C4-2B (cell line): ENCODE measurements at regions not wholly inside any gene's neighbourhood (a gene's known extent, or its start where the extent isn't known, plus 50 kb on each side); places are given as distances from the start of the nearest gene placed in this dataset.
"Not testable (repeated sequence)": the region's sequence is repeated elsewhere in the genome, so short reads cannot be mapped to it uniquely, and the experiment has no call there.

Experiments
- H3K27ac ChIP-seq: fragments of 450-650 bp; 2 replicates; pipeline ENCODE4 v1.5.1; 2017
- CTCF ChIP-seq: fragments of 450-650 bp; conservative IDR thresholded peaks from 2 replicates; pipeline ENCODE4 v1.5.1; 2017; ENCODE audit warnings: mild to moderate bottlenecking
- ZFX ChIP-seq: fragments of 450-650 bp; IDR thresholded peaks from 2 replicates; pipeline ENCODE4 v1.6.1; 2017

DNA sequence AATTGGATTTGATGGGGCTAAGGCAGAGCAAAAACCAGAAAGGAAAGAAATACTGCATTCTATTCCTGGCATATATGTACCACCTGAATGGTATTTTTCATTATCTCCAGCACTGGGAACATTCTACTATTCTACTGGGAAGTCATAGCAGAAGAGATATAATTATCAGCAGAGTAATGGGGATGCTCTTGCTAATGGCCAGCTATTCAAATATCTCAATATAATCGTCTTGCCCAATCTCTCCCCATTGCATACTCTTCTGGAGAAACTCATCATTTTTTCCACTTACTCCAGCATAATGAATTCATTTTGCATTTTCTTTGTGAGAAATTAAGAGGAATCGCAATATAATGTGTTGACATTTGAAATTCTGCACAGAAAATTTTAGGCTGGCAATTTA, 1794.7 kb upstream of the PIK3C3 start:
- no peak for TF ChIP-seq ZFX
- TF ChIP-seq CTCF = no peak
- no peak overlapping the region for H3K27ac ChIP-seq

- no peak overlapping the region for H3K27ac ChIP-seq
- TF ChIP-seq CTCF (peak; percentile 81), ZFX (no peak)
These were observed 1795.7 kb upstream of the PIK3C3 start for GRCh38 chr18:40159141-40160017.

DNA sequence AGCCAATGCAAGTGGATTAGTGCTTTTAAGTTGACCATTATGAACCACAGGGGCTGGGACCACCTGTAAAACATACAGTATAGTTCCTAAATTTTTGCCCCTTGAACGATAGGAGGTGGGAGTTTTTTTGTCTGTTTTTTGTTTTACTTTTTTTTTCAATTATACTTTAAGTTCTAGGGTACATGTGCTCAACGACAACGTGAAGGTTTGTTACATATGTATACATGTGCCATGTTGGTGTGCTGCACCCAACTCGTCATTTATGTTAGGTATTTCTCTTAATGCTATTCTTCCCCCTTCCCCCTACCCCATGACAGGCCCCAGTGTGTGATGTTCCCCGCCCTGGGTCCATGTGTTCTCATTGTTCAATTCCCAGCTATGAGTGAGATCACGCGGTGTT, 1797.9 kb upstream of the PIK3C3 start:
- no peak overlapping the region for H3K27ac ChIP-seq
- no peak for TF ChIP-seq CTCF
- no peak for TF ChIP-seq ZFX

DNA sequence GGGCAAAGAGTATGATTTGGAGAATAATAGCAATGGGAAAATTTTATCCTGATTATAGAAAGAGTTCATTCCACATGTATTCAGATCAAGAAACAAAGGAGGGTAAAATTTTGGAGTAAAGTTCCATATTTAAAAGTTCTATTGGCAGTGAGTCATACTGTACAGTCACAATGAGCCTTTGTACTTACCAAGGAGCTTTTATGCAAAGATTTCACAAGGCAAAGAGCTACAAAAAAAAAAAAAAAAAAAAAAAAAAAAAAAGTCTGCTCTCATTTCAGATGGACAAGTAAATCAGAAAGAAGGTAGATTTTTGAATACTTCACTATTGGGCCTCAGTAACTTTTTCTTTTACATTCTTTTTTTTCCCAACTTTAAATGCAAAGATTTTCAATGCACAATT, 1802.2 kb upstream of the PIK3C3 start:
- H3K27ac ChIP-seq = no peak overlapping the region
- TF ChIP-seq CTCF = no peak
- no peak for TF ChIP-seq ZFX

- H3K27ac ChIP-seq = no peak overlapping the region
- TF ChIP-seq ZFX (no peak), CTCF (no peak)
These were observed 1806.1 kb upstream of the PIK3C3 start for GRCh38 chr18:40148960-40149359.

- TF ChIP-seq ZFX (no peak), CTCF (no peak)
These were observed 1821.8 kb upstream of the PIK3C3 start for GRCh38 chr18:40133253-40133652.

GRCh38 chr18:40132438-40132837, 1822.6 kb upstream of the PIK3C3 start:
- not testable (repeated sequence) for H3K27ac ChIP-seq

More at GRCh38 chr18:40133253-40133652, 1821.8 kb upstream of the PIK3C3 start:
- H3K27ac ChIP-seq = no peak overlapping the region

- H3K27ac ChIP-seq = no peak overlapping the region
- TF ChIP-seq CTCF = no peak
- no peak for TF ChIP-seq ZFX
These were observed 1830.9 kb upstream of the PIK3C3 start for GRCh38 chr18:40124107-40124506.
